ENCODE measurements at regions not wholly inside any gene's neighbourhood (a gene's known extent, or its start where the extent isn't known, plus 50 kb on each side); places are given as distances from the start of the nearest gene placed in this dataset.
A peak's percentile ranks its signal among the peaks of the same experiment; 100 is the strongest.

GRCh38 chr15:94001255-94001801, 230.0 kb upstream of the MCTP2 start:
- intact Hi-C loops (cut with DNase I), result loop anchor here in 2 of 10 donors (10.0 kb wide), 2 partner anchors 73 to 113 kb away; no protein-coding TSS in a partner anchor
- peaks cover 0 to 8% (median 0%) of the 10 kb centered on the region in 9 donors for H3K4me1 ChIP-seq
- peaks cover 0 to 4% (median 0%) of the 10 kb centered on the region in 11 donors for H3K9me3 ChIP-seq
- H3K36me3 ChIP-seq, result no peaks in the 10 kb centered on the region
- no peak for DNase-seq
- H3K4me3 ChIP-seq, result no peak overlapping the region
- no peaks in the 10 kb centered on the region for H3K27me3 ChIP-seq
- 23 to 31% methylated on average over 3 of the region's 3 CpGs for WGBS, 2 donors
- H3K27ac ChIP-seq, result peak overlapping the region in 6 of 10 donors; percentile 40 to 74 (median 44)
- TF ChIP-seq CTCF (IDR thresholded peaks at IDR 0.05), result no peak
- ATAC-seq, result peak in 5 of 8 donors; percentile 47 to 69 (median 50)

GRCh38 chr15:94000606-94001005, 230.8 kb upstream of the MCTP2 start:
- no peaks in the 10 kb centered on the region for H3K27me3 ChIP-seq
- H3K4me3 ChIP-seq, result no peak overlapping the region
- no peaks in the 10 kb centered on the region for H3K9me3 ChIP-seq
- intact Hi-C loops (cut with DNase I), result loop anchor here in 2 of 10 donors (10.0 kb wide), 2 partner anchors 74 to 114 kb away; no protein-coding TSS in a partner anchor
- H3K36me3 ChIP-seq, result no peaks in the 10 kb centered on the region
- no peak for TF ChIP-seq CTCF (IDR thresholded peaks at IDR 0.05)
- DNase-seq (no peak), ATAC-seq (peak in 4 of 8 donors; percentile 16 to 47 (median 24))
- peak overlapping the region in 5 of 10 donors; percentile 32 to 74 (median 42) for H3K27ac ChIP-seq
- WGBS, 2 donors, result 59 to 62% methylated on average over 5 of the region's 5 CpGs
- peaks cover 0 to 8% (median 0%) of the 10 kb centered on the region in 9 donors for H3K4me1 ChIP-seq

GRCh38 chr15:93997071-93997658, 234.2 kb upstream of the MCTP2 start:
- H3K9me3 ChIP-seq, result no peaks in the 10 kb centered on the region
- DNase-seq (no peak), ATAC-seq (no peak)
- TF ChIP-seq CTCF (IDR thresholded peaks at IDR 0.05), result peak; percentile 33 to 75 (median 60)
- no peak overlapping the region for H3K27ac ChIP-seq
- peaks cover 0 to 8% (median 0%) of the 10 kb centered on the region in 9 donors for H3K4me1 ChIP-seq
- H3K27me3 ChIP-seq, result no peaks in the 10 kb centered on the region
- H3K36me3 ChIP-seq, result no peaks in the 10 kb centered on the region
- H3K4me3 ChIP-seq, result no peak overlapping the region
- intact Hi-C loops (cut with DNase I), result loop anchor here in 5 of 10 donors (5.0 to 10.0 kb wide), 5 partner anchors 118 to 912 kb away; partner anchors contain the start of gene RGMA (in 1 of the 5)
- WGBS, 2 donors, result 64 to 65% methylated on average over 6 of the region's 6 CpGs

GRCh38 chr15:93989440-93989998, 241.8 kb upstream of the MCTP2 start:
- WGBS, 2 donors, result 71 to 78% methylated on average over 4 of the region's 4 CpGs
- H3K4me3 ChIP-seq, result no peak overlapping the region

More at GRCh38 chr15:93989440-93989998, 241.8 kb upstream of the MCTP2 start:
- Histone ChIP-seq H3K36me3 (no peaks in the 10 kb centered on the region), H3K27me3 (peaks cover 0 to 10% (median 0%) of the 10 kb centered on the region in 7 donors), H3K9me3 (no peaks in the 10 kb centered on the region), H3K27ac (peak overlapping the region in 1 of 10 donors; percentile 42), H3K4me1 (peaks cover 0 to 8% (median 0%) of the 10 kb centered on the region in 9 donors)
- no peak for DNase-seq
- intact Hi-C loops (cut with DNase I), result loop anchor here in 1 of 10 donors (10.0 kb wide), 1 partner anchor 915 kb away; no protein-coding TSS in a partner anchor
- ATAC-seq, result no peak
- TF ChIP-seq CTCF (IDR thresholded peaks at IDR 0.05), result no peak

Measured in heart right ventricle (tissue), 16 donors.